NCI-H128 (cell line): ENCODE measurements at regions not wholly inside any gene's neighbourhood (a gene's known extent, or its start where the extent isn't known, plus 50 kb on each side); places are given as distances from the start of the nearest gene placed in this dataset.

Experiments used
- DNase-seq: peaks from one replicate; lab custom pipeline; 2025; ENCODE audit not compliant: unreplicated experiment; lab: John Stamatoyannopoulos, UW

- no peak for DNase-seq
Measured at GRCh38 chr13:62067821-62068220, 652.2 kb upstream of the PCDH20 start.

DNA sequence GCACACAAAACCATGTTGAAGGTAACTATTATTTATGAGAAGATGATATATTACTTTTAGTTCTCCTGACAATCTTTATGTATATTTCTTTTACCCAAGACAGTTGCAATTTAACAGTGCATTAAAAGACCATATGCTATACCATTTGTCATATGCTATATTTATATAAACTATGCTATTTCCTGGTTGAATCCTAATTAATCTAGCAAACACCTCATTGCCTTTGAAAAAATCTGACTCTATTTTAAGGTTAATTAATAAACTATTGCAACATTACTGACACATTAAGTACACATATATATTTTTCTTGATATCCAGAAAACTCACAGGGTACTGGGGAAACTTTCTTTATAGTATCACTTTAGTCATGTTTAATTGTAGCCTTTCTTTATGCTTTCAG lies 649.4 kb upstream of the PCDH20 start:
- no peak for DNase-seq

- no peak for DNase-seq
Measured at GRCh38 chr13:62061751-62062150, 646.1 kb upstream of the PCDH20 start.

GRCh38 chr13:62060570-62060969 lies 644.9 kb upstream of the PCDH20 start:
- no peak for DNase-seq

DNA sequence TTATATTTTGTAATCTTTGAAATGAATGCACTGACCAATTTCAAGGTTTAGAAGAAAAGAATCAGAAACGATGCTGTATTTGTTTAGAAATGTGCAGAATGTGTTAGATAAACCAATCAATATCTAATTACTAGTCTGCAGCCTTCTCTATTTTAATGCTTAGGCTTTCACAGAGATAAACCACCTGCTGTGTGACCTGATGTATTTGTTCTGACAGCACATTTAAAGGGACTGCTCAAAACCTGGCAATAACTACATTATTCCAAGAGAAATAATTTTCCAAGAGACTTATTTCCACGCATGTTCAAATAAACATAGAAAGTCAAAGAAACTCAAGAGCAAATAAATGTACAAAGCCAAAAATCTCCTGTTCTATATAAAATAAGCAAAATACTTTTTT lies 641.6 kb upstream of the PCDH20 start:
- no peak for DNase-seq

DNA sequence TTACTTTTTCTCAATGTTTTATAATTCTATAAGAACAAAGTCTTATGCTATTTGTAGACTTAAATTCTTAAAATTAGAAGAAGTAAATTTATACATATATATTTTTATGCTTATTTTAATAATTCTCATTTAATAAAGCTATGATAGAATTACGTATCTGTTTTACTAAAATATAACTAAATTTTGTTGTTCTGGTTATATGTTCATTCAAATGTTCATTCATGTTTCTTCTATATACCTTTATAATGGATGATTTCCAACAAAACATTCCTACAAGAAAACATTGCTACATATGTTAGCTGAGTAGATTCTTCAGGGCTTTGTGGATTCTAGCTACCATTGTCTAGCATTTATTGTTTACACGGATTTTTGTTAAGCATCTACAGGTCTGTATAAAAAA lies 634.3 kb upstream of the PCDH20 start:
- DNase-seq: no peak

DNA sequence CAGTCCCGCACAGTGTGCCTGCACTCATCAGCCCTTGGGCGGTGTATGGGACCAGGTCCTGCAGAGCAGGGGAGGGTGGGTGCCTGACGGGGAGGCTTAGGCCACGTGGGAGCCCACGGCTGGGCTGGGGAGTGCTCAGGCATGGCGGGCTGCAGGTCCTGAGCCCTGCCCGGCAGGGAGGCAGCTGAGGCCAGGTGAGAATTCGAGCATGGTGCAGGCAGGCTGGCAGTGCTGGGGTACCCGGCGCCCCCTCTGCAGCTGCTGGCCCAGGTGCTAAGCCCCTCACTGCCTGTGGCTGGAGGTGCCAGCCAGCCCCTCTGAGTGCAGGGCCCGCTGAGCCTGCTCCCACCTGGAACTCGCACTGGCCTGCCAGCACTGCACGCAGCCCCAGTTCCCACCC lies 630.9 kb upstream of the PCDH20 start:
- DNase-seq: no peak

DNA sequence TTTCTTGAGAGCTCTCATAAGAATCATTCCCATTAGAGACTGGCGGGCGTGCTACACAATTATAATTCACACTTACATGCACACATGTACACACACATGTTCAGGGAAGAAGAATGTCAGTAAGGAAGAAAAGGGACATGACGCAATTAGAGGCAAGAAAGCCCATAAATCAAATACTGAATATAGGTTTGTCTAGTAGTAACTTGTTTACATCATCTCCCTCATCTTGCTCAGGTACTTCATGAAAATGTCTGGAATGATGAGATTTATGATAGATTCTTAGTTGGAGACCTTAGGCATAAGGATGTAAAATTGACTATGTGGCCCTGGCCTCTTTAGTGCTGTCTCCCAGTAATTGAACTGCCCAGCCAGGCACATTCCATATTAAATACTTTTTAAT lies 628.0 kb upstream of the PCDH20 start:
- no peak for DNase-seq

GRCh38 chr13:62040806-62041205 lies 625.2 kb upstream of the PCDH20 start:
- DNase-seq: no peak

DNA sequence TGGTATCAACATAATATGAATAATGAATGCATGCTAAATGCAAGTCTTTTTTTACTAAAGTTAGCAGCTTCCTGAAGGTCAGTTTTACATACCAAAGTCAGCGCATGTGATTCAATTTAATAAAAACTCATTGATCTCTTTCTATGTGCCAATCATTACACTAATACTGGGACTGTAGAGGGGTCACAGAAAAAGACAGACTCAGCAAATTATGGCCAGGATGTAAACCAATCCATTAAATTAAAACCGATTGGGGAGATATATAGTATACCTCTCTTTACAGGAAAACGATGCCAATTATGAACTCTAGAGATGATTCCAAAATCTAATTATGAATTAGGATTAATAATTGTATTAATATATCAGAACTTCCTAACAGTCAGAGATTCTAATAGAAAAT lies 624.4 kb upstream of the PCDH20 start:
- no peak for DNase-seq

GRCh38 chr13:62038214-62038613 lies 622.6 kb upstream of the PCDH20 start:
- DNase-seq: no peak

- no peak for DNase-seq
Measured at GRCh38 chr13:62035981-62036380, 620.3 kb upstream of the PCDH20 start.

DNA sequence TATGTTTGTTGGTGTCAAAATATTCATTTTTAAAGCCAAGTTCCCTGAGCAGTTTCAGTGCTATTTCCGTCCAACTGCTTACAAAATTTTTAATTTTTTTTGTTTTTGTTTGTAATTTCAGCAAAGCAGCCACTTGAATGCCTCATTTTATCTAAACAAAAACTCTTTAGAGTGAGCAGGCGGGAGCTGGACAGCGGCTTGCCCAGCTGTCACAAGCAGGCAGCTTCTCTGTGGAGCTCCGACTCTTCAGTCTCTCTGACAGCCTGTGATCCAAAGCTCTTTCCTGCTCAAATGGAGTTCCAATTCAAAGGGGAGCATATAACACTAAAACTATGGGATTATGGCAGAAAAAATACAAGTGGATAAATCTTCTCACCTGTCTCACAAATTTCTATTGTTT lies 618.3 kb upstream of the PCDH20 start:
- DNase-seq: no peak

GRCh38 chr13:62022369-62022768 lies 606.7 kb upstream of the PCDH20 start:
- DNase-seq: no peak

- no peak for DNase-seq
Measured at GRCh38 chr13:62019858-62020257, 604.2 kb upstream of the PCDH20 start.

- peak; percentile 33 for DNase-seq
Measured at GRCh38 chr13:62014299-62014698, 598.6 kb upstream of the PCDH20 start.

- DNase-seq: no peak
Measured at GRCh38 chr13:62003452-62003851, 587.8 kb upstream of the PCDH20 start.

- no peak for DNase-seq
Measured at GRCh38 chr13:61994174-61994573, 578.5 kb upstream of the PCDH20 start.

DNA sequence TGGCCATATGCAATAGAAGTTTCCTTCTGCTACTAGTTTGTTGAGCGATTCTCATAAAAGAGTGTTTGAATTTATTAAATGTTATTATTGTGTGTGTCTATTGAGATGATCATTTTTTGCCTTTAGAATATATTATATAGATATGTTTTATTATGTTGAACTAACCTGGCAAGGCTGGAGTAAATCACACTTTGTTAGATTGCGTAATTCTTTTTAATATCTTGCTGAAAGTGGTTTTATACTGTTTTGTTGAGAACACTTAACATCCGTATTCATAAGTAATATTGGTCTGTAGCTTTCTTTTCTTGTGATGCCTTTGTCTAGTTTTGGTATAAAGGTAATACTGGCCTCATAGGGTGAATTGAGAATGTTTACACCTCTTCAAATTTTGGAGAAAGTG lies 574.3 kb upstream of the PCDH20 start:
- DNase-seq: no peak

DNA sequence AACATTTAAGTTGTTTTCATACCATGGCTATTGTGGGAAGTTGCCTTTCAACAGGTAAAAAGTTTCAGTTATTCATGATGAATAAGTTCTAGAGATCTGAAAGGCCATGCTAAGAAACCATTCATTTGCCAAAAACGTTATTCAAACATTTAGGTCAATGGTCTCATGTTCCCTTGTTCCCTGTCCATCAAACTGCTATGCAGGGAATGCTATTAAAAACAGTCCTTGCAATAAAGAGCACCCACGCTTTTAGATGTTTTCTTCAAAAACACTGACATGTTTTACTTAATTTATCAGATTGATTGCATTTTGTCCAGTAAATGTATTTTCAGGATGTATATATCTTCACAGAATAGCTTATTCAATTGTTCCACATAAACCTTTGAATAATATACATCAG lies 573.2 kb upstream of the PCDH20 start:
- DNase-seq: no peak

- no peak for DNase-seq
Measured at GRCh38 chr13:61975001-61975400, 559.4 kb upstream of the PCDH20 start.

- no peak for DNase-seq
Measured at GRCh38 chr13:61965756-61966155, 550.1 kb upstream of the PCDH20 start.

GRCh38 chr13:61960981-61961380 lies 545.3 kb upstream of the PCDH20 start:
- DNase-seq: no peak

DNA sequence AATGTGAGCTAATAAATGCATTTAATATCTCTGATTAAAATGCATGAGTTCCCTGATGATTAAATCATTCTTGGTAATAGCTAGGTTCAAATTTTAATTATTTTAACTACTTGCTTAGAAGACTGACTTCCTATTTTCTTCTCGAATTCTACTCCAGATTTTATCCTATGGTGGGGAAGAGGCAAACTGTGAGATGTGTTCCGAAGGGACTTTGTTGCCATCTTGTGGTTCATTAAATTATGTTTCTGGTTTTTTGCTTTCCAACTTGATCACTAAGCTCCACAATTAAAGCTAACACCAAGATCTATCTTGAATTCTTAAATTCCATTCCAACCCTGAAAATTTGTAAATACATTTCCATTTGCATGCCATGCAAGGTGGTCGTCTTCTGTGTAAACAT lies 538.4 kb upstream of the PCDH20 start:
- no peak for DNase-seq
